NCI-H345 treated with DMSO at 0.1 percent for 48 hours (cell line): ENCODE measurements at regions not wholly inside any gene's neighbourhood (a gene's known extent, or its start where the extent isn't known, plus 50 kb on each side); places are given as distances from the start of the nearest gene placed in this dataset.
"Not testable (repeated sequence)": the region's sequence is repeated elsewhere in the genome, so short reads cannot be mapped to it uniquely, and the experiment has no call there.

Experiments used
- DNase-seq: peaks from one replicate; lab custom pipeline; 2025; ENCODE audit not compliant: unreplicated experiment; lab: John Stamatoyannopoulos, UW

DNA sequence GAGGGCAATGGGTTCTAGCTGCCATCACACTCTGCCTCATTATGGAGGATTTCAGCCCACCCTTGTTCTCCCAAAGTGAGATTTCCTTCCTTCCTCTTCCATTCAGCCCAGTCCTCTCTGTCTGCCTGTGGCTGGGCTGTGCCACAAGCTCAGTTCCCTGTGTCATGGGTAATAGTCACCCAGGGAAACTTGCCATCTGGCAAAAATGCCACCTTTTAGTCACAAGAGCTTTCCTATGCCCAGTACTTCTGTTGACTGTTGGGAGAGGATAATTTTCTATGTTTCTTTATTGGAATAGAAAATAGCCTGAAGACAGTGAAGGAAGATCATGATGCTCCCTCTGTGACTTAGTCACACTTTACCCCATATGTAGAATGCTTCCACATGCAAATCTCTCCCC is 71.4 kb downstream of the TLR4 start:
- no peak for DNase-seq

DNA sequence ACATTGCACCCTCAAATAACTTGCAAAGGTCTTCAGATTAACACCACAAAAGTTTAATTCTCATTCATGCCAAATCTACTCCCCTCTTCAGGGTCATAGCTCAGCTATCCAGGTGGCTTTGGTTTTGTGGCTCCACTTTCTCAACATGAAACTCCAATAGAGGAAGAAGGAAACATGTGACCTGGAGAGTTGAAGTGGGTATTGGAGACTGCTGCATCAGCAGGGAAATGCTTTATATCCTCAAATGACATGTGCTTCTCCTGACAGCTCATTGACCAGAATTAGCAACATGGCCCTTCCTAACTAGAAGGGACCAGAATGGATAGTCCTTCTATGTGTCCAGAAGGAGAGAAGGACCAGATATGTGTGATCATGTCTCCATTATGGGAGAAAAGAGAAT is 73.6 kb downstream of the TLR4 start:
- no peak for DNase-seq

DNA sequence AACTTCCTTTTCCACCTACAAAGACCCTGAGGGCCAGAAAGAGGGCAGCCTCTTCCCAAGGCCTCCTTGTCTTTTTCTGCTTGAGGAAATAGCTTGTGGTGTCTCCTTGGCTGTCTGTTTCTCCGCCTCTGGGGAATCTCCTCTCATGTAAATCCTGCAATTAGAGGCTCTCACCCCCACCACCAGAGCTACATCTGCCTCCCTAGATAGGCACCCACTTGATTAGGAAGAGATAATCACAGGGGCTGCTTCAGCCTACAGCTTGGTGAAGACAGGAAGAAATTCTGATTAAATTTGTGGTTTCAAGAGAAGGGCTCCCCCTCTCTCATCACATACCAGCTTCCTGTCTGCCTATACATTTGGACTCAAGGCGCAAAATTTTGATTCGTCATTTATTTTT is 75.6 kb downstream of the TLR4 start:
- no peak for DNase-seq

DNA sequence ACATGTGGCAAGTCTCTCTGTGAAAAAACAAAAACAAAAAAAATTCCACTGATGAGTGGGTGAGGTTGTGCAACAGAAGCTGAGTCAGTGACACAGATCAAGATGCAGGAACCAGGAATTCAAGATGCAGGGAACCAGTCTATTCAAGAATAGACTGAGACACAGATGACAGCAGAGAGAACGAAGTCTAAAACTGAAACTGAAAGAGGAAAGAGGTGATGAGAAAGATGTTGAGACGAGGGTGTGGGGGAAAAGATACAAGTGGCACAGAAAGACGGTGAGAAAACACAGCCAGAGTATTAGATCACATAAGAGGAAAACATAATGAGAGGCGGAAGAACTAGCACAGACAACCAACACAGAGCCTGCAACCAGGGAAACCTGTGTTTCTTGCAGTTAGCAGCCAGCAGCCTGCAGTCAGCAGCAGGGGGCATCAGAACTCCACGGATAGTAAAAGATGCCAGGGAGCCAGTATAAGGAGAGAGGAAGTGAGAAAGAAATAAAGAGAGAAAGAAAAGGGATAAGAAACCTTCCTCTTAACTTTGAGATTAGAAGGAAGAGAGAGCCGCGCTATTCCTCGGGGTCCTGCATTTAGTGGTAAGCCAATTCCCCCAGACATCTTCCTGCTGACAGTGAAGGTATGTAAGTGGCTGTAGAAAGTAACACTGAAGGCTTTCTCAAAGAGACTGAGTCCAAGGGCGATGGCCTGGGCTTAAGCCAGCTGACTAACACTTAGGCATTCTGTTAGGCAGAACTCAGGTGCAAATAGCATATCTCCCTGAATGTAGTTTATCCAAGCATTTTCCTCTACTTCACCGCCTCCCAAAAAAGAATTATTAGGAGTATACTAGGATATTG is 79.0 kb downstream of the TLR4 start:
- DNase-seq = peak; percentile 64

DNA sequence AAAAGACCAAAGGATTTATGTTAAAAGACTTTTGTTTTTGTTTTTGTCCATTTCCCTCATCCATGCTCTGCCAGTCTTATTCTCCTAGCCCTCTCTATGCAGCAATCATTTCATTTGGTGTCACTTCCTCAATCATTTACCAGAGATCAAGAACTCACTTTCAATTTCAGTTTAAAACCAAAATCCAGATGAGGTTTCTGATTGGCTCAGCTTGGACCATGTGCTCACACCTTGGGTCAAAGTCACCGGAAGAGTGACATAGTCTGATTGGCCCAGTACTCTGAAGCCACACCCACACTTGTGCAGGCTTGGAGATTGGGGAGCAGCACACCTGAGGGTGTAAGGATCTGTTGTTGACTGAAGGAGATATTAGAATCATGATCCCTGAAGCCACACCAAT is 79.6 kb downstream of the TLR4 start:
- no peak for DNase-seq

DNA sequence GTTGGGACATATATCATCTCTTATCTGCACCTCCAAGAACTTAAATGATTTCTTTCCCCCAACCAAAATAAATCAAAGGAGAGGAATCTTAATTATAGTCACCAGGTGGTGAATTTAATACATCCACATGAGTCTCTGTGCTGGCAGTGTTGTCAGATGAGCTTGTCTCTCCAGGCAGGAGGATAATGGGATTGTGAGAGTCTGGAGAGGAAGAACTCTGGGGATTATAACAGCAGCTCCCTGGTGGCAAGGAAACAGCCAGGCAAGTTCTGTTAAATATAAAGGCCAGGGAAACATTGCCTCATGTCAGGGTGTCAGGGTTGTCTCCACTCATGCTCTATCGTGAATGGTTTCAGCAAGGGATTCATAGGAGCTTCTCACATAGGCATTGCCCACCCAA is 80.8 kb downstream of the TLR4 start:
- no peak for DNase-seq

DNA sequence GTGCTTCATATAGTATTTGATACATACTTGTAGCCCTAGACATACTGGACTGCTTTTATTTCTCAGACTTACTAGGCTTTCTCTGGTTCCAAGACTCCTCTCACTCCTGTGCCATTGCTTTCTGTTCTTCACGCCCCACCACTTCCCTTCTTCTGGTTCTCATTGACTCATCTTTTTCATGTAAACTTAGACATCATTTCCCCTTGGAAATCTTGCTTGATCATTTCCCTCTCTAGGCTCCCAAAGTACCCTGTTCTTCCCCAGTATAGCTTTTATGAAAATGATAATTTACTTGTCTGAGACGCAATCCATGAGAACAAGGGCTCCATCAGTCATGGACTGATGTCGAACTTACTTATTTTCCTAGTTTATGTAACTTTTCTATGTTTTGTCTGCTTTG is 83.5 kb downstream of the TLR4 start:
- DNase-seq = no peak

DNA sequence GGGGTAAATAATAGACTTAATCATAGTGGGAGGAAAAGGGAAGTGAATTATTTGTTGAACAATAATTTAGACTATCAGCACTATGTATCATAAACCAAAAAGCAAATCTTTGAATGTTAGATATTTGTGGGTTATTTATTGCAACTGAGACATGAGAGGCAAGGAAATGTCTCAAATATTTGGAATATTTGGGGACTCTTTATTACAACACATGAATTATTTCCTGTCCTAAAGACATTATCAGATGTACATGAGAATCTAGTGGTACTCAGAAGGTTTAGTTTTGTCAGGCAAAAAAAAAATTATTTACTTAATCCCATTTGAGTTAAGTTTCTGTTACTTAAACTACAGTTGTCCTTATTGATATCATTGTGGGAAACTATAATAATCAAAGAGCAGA is 91.1 kb downstream of the TLR4 start:
- no peak for DNase-seq

DNA sequence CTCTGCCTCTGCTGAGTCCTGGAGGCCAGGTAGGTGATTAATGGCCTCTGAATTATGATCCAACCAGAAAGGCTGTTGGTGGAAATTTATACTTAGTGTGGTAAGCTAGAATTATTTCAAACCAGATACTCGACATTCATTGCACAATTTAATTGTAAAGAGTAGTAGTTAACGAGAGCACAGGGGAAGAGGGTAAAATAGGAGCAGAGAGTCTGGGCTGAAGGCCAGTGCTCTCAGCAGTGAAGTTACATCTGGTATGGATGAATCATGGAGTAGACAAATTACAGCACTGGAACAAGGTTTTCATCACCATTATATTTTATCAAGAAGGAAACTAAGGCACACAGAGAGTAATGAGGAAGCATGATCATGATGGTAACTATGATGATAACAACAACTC is 92.5 kb downstream of the TLR4 start:
- DNase-seq = no peak

DNA sequence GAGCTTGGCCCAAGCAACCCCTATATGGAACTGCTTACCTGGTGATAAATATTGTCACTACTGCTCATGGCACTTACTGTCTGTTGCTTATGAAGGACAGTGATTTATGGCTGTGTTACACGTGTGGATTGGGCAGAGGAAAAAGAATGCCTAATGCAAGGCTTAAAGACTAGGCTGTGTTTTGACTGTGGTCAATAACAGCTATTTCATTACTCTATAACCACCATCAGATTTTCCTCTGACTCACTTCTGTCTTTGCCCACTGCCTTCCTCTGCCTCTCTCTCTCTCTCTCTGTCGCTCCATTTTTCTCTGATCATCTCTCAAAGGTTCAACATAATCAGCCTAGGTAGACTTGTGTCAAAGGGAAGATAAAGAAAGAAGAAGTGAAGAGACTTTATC is 96.2 kb downstream of the TLR4 start:
- no peak for DNase-seq

DNA sequence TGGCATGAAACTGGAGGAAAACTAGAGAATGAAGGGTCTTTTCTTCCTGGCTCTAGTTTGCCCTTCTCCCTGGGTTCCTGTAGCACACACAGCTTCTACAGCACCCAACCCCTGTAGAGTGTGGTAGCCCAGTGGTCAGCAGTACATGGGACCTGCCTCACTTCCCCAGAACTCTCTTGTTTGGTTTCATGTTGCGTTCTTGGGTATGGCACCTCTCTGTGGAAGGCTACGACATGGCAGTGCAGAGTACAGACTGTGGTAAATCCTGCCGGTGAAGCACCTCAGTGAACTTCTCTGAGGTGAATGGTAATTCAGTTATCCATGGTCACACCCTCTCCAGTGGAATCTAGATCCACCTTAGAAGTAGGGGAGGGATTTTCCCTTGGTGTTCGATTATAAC is 105.5 kb downstream of the TLR4 start:
- DNase-seq = no peak

DNA sequence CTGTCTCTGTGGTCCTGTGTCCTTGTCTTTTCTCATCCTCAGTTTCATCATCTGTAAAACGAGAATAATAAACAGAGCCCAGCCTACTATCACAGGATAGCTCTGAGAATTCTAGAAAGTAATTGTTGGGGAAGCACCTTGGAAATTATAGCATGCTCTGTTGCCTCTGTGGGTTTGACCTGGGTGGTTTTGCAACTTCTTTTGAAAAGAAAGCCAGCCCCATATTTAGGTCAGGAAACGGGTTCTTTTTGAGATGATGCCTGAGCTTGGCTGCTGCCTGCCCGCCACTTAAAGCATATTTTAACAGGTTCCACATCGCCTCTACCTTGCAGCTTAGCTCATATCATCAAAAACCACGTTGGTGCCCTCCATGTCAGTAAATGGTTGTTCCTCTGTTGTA is 111.1 kb downstream of the TLR4 start:
- no peak for DNase-seq

DNA sequence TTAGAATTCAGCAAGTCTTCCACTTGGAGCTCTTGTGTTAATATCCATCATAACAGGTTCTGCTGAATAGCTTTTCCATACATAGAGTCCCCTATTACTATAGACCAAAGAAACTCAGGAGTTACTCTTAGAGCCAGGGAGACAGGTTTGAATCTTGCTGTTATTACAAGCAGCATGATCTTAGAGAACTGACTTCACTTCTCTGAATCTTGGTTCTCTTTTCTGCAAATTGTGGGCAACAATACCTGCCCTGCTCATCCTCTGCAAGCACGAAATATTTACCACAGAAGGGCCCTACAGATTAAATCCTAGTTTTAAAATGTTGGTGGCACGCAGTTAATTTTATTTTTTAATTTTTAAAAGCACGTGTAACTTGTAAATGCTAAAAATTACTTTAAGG is 111.7 kb downstream of the TLR4 start:
- DNase-seq = no peak

DNA sequence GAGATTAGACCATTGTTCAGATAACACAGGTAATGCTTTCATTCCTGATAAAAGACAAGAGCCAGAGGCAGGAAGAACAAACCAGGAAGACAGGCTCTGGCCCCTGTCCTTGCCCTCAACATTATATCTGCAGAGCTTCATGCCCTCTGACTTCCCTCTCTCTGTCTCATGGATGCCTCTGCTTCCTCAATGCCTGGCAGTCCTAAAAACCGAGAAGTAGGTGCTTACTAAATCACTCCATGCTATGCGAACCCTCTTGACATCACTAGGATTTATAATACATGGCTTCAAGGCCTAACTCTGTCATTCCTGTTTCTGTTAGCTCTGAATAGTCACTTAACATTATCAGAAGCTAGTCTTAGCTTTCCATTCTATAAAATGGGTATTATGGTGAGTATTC is 117.8 kb downstream of the TLR4 start:
- DNase-seq = no peak

DNA sequence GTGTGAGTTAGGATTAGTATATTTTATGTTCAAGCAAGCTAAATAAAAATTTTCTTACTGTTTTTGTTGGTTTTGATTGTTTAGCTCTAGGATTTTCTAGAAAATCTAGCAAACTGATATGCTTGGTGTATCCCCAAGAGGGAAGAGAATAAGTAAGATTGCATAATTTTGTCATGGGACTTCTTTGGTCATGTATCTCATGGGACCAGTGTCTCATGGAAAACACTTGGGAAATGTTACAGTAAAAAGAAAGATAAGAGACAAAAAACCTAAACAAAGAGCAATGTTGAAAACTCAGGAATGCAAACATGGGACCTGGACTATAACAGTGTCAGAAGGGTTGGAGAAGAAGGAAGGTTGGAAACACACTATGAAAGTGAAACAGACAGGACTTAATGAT is 119.4 kb downstream of the TLR4 start:
- no peak for DNase-seq

DNA sequence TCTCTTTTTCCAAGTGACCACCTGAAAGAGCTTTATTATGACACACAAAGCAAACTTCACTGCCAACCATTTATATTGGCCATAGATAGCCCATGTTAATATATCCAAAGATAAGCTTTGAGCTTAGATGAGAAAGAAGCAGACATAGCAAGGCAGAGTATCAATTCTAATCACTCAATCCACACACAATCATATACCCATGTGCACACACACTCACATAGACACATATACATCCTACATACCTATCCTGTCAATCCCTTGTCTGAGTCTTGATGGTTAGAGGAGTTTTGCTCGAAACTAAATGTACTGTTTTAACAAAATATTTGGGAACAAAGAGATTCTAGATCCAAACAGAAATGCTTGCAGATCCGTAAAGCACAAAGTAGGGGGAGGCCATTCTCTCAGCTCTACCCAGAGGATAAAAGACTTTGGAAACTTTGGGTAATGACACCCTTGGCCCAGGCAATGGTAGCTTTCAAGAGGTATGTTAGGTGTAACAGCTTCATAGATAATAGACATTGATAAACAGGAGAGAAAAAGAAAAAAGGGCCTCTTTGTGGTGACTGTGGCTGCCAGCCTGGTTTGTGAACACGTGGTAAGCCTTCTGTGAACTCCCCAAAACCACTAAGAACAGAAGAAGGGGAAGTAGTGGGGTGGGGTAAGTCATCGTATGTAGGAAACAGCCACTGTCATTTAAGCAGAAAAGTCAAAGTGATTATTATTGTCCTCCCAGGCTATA is 121.6 kb downstream of the TLR4 start:
- no peak for DNase-seq

DNA sequence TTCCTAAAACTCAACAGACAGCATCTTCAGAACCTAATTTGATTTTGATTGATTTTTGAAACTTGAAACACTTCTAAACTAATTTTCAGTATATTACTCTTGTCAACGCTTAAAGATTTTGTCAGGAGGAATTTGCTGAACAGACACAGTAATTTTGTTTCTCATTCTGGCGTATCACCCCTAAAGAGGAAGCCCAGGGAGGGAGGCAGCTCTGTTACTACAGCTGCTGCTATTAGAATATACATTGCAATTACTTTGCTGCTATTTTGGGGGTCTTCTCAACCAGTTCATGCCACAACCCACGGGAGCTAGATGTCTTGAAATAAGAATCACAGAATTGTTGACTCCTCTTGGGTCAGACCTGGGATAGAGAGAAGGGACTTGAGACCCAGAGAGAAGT is 122.6 kb downstream of the TLR4 start:
- DNase-seq = no peak

DNA sequence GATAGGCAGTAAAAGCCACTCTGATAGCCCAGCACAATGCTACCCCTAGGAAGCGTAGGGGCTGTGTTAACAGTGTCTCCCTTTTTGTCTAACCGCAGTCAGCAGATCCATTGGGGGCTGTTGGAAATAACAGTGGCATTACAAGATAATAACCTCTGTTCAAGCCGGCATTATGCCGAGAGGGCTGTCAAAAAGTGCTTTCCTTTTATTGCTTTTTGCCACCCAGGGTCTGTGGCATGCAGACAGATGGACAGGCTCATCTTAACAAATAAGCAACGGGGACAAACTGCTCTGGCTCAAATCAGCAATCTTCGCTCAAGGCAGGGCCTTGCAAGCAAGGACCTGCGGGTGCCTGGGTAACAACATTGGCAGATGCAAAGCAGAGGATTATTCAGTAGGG is 123.3 kb downstream of the TLR4 start:
- no peak for DNase-seq

DNA sequence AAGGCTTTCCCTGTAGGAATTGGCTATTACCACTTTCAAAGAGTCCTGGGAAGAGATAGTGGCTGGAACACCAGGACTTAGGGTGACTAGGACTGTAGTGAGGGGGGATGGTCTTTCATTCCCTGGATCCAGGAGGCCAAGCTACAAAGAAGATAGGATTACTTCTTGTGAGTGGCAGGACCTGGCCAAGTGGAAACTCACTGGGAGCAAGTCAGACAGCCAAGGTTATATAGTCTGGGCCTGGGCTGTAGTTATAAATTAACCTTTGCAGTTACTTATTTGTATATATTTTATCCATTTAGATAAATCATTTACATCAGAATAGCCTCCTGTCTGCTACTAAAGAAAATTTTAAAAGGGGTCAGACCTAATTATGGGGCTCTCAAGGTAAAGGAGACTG is 124.3 kb downstream of the TLR4 start:
- no peak for DNase-seq

DNA sequence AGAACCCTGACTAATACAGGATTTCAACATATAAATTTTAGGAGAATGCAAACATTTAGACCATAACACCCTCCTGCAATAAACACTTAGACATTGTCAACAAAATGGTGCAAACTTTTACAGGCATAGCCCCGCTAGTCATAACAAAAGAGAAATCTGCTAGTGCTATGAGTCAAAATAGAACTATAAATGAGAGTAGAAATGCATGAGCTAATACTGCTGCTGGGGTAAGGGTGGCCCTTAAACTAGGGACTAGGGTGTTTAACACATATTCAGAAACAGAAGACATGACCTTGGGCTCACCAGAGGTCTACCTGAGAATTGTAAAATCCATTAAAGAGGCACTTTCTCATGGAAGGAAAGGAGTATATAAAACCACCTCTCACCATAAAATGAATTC is 131.6 kb downstream of the TLR4 start:
- no peak for DNase-seq

DNA sequence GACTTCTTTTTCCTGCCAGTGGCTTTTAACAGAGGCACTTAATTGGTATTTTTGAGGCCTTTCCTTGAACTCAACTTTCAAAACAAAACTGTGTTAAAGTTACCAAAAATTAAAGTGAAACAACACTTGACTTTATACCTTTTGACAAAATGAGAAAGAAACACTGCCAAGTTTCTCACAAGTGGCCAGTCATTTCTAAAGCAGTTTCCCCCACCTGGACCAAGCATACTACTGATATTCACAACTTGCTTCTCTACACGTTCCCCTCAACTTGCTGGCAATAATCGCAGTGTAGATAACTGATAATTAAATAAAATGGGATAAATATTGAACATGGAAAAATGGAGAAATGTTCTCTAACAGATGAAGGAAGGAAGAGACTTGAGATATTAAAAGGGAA is 135.7 kb downstream of the TLR4 start:
- DNase-seq = no peak

DNA sequence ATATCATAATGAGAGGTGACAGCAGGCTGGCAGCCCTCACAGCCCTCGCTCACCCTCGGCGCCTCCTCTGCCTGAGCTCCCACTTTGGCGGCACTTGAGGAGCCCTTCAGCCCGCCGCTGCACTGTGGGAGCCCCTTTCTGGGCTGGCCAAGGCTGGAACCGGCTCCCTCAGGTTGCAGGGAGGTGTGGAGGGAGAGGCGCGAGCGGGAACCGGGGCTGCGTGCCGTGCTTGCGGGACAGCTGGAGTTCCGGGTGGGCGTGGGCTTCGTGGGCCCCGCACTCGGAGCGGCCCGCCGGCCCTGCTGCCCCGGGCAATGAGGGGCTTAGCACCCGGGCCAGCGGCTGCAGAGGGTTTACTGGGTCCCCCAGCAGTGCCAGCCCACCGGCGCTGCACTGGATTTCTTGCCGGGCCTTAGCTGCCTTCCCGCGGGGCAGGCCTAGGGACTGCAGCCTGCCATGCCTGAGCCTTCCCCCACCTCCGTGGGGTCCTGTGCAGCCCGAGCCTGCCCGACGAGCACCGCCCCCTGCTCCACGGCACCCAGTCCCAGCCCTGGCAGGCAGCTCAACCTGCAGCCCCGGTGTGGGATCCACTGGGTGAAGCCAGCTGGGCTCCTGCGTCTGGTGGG is 147.7 kb downstream of the TLR4 start:
- DNase-seq = not testable (repeated sequence)
